Mucosa of gallbladder (tissue), 1 donor: ENCODE measurements at regions not wholly inside any gene's neighbourhood (a gene's known extent, or its start where the extent isn't known, plus 50 kb on each side); places are given as distances from the start of the nearest gene placed in this dataset.
"Not testable (repeated sequence)": the region's sequence is repeated elsewhere in the genome, so short reads cannot be mapped to it uniquely, and the experiment has no call there.

Experiments
- DNase-seq: peaks from one replicate; pipeline ENCODE4 v3.0.0-alpha.2; 2020; ENCODE audit warnings: low spot score
- donor health status: DM: no; HTN: no; CAD: no.

GRCh38 chr18:78268226-78268988 is 711.2 kb upstream of the SALL3 start:
- no peak for DNase-seq

- DNase-seq, result no peak
Observed at GRCh38 chr18:78271790-78272189, 707.8 kb upstream of the SALL3 start.

DNA sequence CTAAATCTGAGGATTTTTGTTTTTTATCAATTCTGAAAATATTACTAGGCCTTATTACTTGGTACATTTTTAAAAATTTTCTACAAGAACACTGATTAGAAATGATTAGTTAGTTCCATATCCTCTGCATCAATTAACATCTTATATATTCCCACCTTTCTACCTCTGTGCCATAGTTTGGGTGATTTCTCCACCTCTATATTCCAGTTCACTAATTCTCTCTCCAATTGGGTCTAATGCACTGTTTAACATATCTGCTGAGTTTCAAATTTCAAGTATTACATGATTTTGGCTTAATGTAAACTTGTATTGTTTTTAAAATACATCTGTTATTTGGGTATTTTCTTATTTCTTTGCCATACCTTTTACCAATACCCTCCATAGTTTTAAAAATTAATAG is 705.7 kb upstream of the SALL3 start:
- no peak for DNase-seq

DNA sequence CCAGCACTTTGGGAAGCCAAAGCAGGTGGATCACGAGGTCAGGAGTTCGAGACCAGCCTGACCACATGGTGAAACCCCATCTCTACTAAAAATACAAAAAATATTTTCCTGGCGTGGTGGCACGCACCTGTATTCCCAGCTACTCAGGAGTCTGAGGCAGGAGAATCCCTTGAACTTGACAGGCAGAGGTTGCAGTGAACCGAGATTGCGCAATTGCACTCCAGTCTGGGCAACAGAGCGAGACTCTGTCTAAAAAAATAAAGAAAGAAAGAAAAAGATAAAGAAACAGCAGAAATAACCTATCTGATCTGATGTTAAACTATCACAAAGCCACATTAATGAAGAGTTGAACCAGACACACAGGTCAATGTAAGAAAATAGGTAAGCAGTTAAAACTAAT is 696.2 kb upstream of the SALL3 start:
- not testable (repeated sequence) for DNase-seq

DNA sequence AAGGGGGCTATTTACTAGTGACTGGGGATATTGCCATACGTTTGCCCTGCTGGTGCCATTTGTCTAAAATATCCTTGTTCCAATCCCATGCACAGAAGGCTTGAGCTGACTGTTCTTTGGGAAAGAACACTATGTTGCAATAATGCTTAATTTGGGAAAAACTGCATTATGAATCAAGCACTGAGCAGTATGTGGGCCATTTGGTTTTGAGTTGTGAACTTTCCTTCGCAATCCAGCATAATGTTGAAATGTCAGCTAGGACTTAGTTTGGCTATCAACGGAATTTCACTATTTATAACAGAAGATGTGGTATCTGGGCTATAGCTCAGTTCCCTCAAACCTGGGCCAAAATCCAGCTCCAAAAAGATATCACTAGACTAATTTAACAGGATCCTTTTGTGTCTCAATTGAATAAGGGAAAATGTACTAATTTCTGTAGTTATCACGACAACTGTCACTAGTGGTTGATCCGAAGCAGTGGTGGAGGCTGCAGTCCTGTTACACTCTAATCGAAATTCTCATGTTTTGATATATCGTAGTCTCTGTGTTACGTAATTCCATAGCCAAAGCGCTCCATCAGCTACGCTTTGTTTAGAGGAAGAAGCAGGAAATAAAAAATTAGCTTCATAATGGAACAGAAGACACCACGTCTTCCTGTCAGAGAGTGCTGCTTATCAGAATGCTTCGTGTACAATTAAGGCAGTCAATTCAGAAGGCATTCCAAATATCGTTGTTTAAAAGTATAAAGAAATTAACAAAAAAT is 686.8 kb upstream of the SALL3 start:
- DNase-seq, result no peak

DNA sequence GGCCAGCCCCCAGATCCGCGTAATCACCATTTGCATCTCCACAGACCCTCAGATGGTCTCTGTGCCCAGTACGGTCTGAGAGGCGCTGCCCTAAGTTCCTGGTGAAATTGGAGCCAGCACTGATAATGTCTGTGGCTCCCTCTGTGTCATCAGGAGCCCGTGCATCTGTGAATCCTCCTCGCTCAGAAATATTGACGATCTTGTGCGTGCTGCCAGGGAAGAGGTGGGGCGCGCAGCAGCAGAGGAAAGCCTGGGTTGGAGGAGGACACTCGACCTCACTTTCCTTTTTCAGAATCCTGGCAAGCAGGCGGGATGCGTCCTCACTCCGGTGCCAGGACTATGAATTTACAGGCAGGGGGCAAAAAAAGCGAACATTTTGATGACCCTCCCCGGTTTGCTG is 686.1 kb upstream of the SALL3 start:
- DNase-seq, result no peak

- DNase-seq, result no peak
Observed at GRCh38 chr18:78293940-78294541, 685.6 kb upstream of the SALL3 start.

DNA sequence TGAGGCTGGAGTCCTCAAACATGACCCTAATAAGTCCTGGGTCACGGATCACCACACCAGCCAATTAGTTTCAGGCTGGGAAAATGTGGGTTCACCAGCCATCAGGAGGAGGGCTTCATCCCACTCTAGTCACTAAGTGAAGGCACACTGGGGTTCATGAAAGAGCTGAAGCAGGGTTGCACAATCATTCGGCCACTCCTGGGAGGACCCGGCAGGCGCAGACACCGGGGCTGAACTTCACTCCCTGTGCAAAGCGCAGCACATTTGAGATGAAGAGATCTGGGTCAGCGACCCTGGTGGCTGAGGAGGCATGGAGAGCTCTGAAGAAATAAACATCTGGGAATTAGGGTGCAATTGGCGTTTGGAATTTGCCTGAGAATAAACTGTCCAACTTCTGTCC is 684.4 kb upstream of the SALL3 start:
- no peak for DNase-seq

GRCh38 chr18:78296166-78296565 is 683.5 kb upstream of the SALL3 start:
- DNase-seq, result no peak

DNA sequence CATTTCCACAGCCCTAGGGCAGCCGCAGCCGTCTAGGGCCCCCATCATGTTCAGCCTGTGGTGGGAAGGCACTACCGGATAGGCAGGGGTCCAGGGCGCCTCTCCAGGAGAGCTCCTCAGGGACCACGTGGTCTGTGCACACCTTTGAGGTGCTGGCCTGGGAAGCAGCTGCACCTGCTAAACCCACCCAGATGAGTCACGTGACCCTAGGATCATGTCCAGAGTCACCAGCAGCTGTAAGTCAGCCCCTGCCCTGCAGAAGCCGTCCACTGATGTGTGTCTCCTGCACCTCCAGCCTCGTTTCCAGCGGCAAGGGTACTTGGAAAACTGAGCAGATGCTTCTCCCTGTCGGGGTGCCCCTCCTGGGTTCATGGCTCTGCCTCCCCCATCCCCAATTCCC is 682.6 kb upstream of the SALL3 start:
- DNase-seq, result no peak

GRCh38 chr18:78303519-78304191 is 676.0 kb upstream of the SALL3 start:
- no peak for DNase-seq

- no peak for DNase-seq
Observed at GRCh38 chr18:78304192-78305164, 675.1 kb upstream of the SALL3 start.

- DNase-seq, result no peak
Observed at GRCh38 chr18:78305789-78306188, 673.8 kb upstream of the SALL3 start.

GRCh38 chr18:78309307-78309706 is 670.3 kb upstream of the SALL3 start:
- no peak for DNase-seq

DNA sequence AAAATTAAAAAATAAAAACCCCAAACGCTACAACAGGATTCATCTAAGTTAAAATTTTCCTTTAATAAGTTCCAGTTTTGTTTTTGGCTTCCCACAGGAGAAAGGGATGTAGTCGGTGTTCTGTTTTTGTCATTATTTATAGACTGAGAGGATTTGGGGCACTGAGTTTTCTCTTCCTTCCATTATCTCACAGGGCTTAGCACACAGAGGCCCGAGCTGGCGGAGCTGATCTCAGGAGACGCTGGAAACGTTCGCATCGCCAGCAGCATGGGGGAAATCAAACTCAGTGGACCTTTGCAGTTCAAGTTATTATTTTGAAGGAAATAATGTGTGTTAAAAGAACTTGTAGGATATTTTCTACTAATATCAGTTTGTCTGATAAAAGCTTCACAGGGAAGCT is 669.7 kb upstream of the SALL3 start:
- no peak for DNase-seq

DNA sequence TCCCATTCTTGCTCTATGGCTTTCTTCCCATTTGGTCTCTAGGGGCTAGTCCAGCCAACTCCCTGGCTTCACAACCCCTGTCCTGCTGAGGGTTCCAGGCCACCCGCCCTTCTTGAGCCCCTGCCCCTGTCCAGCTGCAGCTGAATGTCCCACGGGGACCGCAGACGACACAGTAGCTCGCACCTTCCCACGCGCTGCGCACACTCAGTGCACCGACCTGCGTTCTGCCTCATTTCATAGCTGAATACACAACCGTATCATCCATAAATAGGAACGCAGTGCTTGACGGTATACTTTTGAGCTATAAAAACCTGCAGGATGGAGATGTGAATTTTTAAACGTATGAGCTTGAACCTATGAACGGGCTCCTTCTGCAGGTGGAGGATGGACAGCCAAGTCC is 660.4 kb upstream of the SALL3 start:
- no peak for DNase-seq

GRCh38 chr18:78319961-78320360 is 659.7 kb upstream of the SALL3 start:
- DNase-seq, result no peak

- no peak for DNase-seq
Observed at GRCh38 chr18:78321402-78321801, 658.2 kb upstream of the SALL3 start.

GRCh38 chr18:78323453-78324197 is 656.0 kb upstream of the SALL3 start:
- no peak for DNase-seq

GRCh38 chr18:78327643-78328042 is 652.0 kb upstream of the SALL3 start:
- DNase-seq, result no peak

DNA sequence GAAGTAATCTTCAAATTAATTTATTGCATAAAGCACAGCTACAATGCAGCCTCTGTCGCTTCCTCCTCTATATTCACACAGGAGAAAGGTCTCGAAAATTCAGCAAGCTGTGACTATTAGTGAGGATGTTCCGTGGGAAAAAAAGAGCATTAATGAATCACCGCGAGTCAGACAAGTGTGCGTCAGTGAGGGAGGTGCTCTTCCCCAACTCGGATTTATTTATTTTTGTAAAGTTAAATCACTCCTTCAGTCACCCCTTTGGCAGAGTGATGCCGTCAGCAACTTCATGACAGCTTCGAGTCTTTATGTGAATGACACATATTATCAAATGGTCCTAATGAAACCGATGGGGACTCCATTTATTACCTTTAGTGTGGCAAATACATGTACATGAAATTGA is 648.9 kb upstream of the SALL3 start:
- no peak for DNase-seq
